GM21526 (cell line): ENCODE measurements at regions not wholly inside any gene's neighbourhood (a gene's known extent, or its start where the extent isn't known, plus 50 kb on each side); places are given as distances from the start of the nearest gene placed in this dataset.
A peak's percentile ranks its signal among the peaks of the same experiment; 100 is the strongest.

Source experiments
- ATAC-seq: cut with Tn5 transposase; IDR thresholded peaks from one replicate; pipeline ENCODE4 v1.9.1; 2021; ENCODE audit warnings: moderate library complexity; ENCODE audit not compliant: unreplicated experiment, low FRiP score

GRCh38 chr12:39240587-39240986 is 202.3 kb downstream of the KIF21A start:
- ATAC-seq, result no peak

GRCh38 chr12:39239490-39240486 is 203.1 kb downstream of the KIF21A start:
- no peak for ATAC-seq

GRCh38 chr12:39237004-39237403 is 205.9 kb downstream of the KIF21A start:
- no peak for ATAC-seq

- ATAC-seq, result no peak
These were observed 206.7 kb downstream of the KIF21A start for GRCh38 chr12:39235990-39236767.

- no peak for ATAC-seq
These were observed 212.8 kb downstream of the KIF21A start for GRCh38 chr12:39230086-39230485.

GRCh38 chr12:39227218-39227617 is 215.7 kb downstream of the KIF21A start:
- ATAC-seq, result no peak

GRCh38 chr12:39224971-39225370 is 217.9 kb downstream of the KIF21A start:
- no peak for ATAC-seq

- no peak for ATAC-seq
These were observed 237.0 kb downstream of the KIF21A start for GRCh38 chr12:39205969-39206368.

- no peak for ATAC-seq
These were observed 243.6 kb downstream of the KIF21A start for GRCh38 chr12:39199351-39199750.

- ATAC-seq, result no peak
These were observed 254.2 kb downstream of the KIF21A start for GRCh38 chr12:39188689-39189088.

GRCh38 chr12:39186744-39187143 is 256.2 kb downstream of the KIF21A start:
- no peak for ATAC-seq

GRCh38 chr12:39178837-39179236 is 264.1 kb downstream of the KIF21A start:
- ATAC-seq, result no peak

GRCh38 chr12:39176356-39176755 is 266.6 kb downstream of the KIF21A start:
- ATAC-seq, result no peak

GRCh38 chr12:39173726-39174125 is 268.3 kb upstream of the CPNE8 start:
- no peak for ATAC-seq

GRCh38 chr12:39165338-39165737 is 259.9 kb upstream of the CPNE8 start:
- no peak for ATAC-seq

GRCh38 chr12:39161465-39162085 is 256.2 kb upstream of the CPNE8 start:
- ATAC-seq, result no peak

- ATAC-seq, result no peak
These were observed 252.4 kb upstream of the CPNE8 start for GRCh38 chr12:39157696-39158342.

GRCh38 chr12:39145175-39145999 is 240.0 kb upstream of the CPNE8 start:
- peak; percentile 63 for ATAC-seq

GRCh38 chr12:39144613-39145061 is 239.2 kb upstream of the CPNE8 start:
- no peak for ATAC-seq

GRCh38 chr12:39138268-39138667 is 232.9 kb upstream of the CPNE8 start:
- ATAC-seq, result no peak
